Endometrial microvascular endothelial cells (primary cell): ENCODE measurements at regions not wholly inside any gene's neighbourhood (a gene's known extent, or its start where the extent isn't known, plus 50 kb on each side); places are given as distances from the start of the nearest gene placed in this dataset.

Source experiments
- in situ Hi-C: cut with HindIII; loops from 2 replicates; pipeline ENCODE4 v1.10.0; 2017; ENCODE audit warnings: low sequenced_read_pairs, low pct_unique_long_range_greater_than_20kb; ENCODE audit errors: inconsistent ontology term

DNA sequence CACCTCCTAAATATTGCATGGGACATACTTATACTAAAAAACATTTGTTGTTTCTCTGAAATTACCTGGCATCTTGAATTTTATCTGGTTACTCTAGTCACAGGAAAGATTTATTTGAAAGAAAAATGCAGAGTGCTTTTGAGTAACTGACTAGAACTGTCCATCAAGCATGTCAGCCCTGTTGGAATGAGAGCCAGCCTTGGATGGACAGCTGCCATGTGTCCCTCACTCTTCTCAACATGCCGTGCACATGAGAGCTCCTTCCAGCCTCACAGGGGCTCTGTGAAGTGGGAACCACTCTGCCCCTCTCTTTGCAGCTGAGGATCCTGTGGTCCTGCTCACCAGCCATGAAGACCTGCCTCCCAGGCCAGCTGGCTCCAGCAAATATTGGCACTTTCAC, 118.3 kb upstream of the SHH start:
- in situ Hi-C loops, result no loop called here

DNA sequence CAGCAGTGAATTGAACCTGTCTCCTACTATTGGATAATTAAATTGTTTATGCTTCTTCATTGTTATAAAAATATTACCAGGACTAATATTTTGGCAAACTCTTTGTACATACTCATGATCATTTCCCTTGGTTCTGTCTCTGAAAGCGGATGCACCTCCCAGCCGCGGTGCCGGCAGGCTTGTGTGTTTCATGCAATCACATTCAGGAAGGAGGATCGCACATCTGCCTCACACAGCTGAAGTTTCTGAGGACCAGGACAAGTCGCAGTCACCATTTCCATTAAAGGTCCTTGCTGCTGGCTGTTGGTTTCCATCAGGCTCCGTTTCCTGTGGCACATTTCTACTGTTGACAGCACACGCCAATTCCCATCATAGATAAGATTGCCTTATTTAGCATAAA, 117.8 kb upstream of the SHH start:
- in situ Hi-C loops, result no loop called here

DNA sequence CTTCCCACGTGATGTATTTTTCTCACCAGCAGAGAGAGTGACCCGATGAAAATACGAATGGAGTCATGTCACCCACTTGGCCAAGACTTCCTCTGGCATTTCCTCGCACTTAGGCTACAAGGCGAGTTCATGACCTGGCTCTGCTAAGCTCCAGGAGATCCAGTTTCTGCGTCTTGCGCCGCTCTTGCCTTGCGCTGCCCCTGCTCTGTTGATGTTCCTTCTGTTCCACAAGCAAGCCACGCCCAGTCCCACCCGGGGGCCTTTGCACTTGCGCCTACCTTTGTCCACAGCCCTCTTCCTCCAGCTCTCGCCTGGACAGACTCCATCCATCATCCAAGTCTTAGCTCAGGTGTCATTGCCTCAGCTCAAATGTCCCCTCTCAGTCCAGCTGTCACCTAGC, 116.3 kb upstream of the SHH start:
- in situ Hi-C loops, result no loop called here

DNA sequence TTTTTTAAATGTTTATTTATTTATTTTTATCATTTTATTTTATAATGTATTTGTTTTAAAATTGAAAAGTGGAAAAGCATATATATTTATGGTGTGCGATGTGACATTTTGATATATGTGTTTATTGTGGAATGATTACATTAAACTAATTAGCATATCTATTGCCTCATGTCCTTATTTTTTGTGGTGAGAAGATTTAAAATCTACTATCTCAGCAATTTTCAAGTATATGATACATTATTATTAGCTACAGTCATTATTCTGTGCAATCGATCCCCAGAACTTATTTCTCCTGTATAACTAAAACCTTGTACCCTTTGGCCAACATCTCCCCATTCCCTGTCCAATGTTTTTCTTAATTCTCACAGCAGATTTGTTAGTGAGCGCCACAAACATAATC, 115.6 kb upstream of the SHH start:
- in situ Hi-C loops, result no loop called here

DNA sequence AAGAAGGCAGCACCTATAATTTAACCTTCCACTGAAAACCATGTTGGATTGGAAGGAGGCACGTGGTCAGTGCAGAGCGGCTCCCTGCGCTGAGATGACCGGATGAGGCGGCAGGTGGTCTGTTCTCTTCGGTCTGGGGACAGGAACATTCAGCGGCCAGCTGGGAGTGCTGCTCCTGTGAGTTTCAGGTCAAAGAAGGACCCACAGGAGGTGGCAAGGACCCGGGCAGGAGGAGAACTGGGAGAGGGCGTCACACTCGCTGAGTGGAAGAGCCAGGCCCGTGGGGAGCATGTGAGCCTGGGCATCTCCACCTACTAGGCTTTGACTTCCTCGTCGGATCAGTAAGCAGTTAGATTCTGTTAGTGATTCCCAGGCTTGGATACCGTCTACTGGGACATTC, 113.4 kb upstream of the SHH start:
- in situ Hi-C loops, result no loop called here

DNA sequence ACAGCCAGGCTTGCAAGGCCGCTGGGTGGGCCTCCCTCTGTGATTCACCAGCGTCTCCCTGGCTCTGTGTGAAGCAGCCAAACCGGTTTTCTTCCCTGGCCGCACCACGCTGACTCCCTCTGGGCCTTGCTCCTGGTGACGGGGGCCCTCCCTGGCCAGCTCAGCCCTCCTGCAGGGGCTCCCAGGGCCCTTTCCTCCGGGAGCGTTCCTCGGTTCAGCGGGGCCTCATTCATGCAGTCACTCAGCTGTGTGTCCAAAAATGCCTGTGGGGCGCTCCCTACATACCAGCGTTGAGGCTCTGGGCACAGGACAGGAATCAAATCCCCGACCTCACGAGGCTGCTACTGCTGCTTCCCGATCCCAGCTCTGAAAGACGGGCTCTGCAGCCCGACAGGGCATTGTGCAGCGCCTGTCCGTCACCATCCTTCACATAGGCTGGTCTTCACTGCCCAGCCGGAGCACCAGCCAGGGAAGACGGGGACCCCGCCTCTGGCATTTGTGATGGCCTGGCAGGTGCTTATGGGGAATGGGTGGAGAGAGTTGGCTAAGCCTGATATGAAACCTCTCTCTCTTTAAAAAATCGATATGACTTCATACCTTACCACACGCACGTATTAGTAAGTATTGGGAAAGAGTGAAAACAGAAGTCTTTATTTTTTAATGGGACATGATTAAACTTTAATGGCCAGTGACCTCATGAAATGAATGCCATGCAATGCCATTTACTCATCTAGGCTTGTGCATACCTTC, 110.0 kb upstream of the SHH start:
- in situ Hi-C loops, result no loop called here

DNA sequence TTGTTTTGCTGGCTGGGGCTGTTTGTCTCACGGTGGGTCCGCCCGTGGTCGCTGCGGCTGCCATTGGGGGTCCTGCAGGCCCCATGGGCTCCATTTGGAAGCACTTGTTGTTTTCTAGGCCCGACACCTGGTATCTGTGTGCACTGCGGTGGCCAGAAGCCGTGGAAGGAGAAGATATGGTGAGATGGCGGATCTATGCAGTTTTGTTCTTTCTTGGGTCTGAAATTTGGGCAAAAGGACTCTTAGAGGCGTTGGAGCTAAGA, 109.5 kb upstream of the SHH start:
- in situ Hi-C loops, result no loop called here

DNA sequence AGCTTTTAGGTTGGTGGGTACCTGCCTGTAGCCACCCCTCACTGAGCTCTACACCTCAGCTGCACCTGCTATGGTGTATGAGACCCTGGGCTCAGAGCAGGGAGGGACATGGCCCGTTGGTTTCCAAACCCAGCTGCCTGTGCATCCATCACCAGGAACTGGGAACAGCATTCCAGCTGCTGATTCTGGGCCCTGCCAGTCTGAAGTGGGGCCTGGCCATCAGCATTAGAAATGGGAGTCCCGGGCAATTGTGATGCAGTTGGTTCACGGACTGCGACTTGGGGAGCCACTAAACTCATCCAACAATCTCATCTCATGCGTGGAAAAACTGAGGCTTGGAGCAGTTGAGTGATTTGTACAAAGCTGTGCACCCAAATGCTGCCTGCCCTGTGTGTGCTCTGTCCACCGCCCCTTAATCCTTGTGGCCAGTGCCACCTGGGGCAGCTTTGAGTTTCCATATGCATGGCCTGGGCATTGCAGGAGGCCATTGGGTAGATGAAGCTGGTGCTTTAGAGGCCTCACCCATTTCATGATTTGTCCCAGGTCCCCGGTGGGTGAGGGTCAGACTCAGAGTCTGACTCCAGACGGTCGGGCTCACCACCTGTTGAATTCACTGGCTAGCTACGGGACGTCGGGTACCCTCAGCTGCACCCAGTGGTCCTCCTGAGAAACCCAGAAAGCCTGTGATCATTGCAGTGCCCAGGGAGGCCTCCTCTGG, 109.0 kb upstream of the SHH start:
- in situ Hi-C loops, result no loop called here

DNA sequence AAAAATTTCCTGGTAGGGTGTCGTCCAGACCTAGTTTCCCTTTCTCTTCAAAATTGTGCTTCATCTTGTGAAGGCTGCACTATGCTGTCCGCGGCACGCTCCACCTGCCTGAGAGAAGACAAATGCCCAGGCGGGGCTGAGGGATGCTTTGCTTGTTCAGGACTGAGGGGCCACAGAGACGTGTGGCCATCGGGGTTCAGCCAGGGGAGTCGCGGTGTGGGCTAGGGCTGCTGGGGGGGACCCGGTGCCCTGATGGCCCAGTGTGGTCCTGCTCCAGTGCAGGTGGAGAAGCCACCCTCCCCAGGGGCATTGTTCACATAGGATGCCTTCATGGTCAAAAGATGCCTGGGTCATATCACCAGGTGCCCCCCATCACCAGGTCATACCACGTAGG, 107.8 kb upstream of the SHH start:
- in situ Hi-C loops, result no loop called here

DNA sequence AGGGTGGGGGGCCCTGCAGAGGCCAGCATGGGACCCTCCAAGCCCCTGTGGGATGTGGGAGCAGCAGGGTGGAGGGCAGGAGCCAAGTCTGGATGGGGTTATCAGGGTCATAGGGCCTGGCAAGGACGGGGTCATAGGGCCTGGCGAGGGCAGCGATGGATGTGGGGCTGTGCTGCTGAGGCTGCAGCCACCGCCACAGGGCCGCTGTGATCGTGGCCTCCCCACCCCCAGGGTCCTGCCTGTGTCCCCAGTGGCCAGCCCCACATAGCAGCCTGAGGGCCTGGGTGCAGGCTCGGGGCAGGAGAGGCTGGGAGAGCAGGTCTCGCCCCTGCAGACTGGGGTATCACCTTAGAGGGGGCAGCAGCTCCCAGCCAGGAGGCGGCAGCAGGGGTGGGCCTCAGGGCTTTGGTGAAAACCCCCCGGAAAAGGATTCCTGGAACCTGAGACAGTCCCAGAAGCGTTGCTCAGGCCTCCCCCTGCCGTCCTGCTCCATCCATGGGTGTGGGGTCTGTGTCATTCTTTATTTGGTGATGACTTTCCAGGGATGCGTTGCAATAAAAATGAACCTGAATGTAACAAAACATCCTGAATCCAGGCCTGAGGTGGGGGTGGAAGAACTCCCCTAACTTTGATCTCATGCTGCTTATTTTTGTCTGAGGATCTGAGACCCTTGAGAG, 107.3 kb upstream of the SHH start:
- in situ Hi-C loops, result no loop called here

DNA sequence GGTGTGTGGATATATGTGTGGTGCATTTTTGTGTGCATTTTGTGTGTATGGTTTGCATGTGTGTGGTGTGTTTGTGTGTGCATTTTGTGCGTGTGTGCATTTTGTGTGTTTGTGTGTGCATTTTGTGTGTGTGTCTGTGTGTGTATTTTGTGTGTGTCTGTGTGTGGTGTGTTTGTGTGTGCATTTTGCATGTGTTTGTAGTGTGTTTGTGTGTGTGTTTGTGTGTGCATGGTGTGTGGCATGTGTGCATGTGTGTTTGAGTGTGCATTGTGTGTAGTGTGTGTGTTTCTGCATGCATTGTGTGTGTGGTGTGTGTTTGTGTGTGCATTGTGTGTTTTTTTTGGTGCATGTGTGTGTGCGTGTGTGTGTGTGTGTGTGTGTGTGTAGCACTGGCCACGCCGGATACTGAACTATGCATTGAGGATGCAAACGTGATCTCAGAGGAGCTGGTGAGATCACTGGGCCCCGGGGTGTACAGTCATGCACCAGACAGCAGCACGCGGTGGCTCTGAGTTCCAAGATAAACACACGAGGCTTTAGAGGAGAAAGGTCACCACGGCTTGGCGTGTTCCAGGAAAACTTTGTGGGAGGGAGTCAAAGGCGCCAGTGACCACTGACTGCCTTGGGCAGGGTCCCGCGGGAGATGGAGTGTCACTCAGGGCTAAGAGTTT, 106.6 kb upstream of the SHH start:
- in situ Hi-C loops, result no loop called here

DNA sequence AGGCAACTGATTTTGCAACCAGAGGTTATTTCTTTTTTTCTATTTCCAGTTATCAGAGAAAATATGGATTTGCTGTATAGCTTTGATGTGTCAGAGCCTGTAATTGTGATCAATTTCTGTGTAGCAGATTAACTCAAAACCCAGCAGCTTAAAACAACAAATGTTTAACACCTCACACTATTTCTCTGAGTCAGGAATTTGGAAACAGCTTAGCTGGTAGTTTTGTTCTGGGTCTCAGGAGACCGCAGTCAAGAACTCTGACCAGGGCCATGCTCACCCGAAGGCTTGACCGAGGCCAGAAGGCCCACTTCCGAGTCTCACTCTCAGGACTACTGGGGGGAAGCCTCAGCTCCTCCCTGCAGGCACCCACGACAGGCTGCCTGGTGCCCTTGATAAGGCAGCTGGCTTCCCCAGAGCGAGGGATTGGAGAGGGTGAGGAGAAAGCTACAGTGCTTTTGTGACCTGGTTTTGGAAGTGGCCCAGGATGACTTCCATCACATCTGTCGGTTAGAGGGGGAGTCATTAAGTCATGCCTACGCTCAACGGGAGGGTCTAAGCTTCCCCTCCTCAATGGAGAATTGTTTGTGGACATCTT, 105.7 kb upstream of the SHH start:
- in situ Hi-C loops, result no loop called here

DNA sequence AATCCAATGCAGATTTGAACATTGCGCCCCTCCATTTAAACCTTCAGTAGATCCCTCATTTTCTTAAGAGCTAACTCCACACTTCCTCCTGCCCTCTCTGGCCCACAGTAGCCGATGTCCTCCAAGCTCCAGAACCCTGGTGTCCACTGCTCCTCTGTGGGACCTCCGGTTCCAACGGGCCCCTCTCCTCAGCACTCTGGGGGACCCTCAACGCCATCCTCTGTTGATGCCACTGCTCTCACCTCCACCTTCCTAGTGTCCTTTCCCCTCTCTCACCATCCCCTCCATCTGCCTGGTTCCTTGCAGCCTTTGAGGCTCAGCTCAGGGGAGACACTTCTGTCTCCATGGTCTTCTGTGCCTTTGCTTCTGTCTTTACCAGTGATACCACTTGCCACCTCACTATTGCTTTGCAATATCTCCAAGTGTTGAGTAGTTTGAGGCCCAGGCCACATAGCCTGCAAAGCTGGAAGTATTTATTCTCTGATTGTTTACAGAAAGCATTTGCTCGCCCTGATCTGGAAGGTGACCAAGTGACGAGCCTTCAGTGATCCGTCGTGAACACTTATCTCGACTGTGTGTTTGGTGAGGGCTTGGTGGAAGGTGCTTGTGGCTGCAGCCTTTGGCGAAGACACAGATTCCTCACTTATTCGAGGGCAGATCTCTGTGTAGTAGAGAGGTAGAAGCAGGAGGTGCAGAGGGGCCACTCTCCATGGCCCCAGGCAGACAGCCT, 104.8 kb upstream of the SHH start:
- in situ Hi-C loops, result no loop called here

DNA sequence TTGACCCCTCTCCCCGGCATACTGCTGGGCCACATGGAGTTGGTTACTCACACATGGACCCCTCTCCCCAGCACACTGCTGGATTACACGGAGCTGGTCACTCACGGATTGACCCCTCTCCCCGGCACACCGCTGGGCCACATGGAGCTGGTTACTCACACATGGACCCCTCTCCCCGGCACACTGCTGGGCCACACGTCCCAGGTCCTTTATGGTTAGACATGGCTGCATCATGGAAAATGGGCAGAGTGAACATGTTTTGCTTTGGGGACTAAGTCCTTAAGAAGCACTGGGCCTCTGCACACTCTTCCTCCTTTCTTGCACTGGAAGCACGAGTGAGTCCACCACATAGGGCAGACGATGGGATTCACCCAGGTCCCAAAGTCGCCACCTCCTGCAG, 102.1 kb upstream of the SHH start:
- in situ Hi-C loops, result no loop called here

DNA sequence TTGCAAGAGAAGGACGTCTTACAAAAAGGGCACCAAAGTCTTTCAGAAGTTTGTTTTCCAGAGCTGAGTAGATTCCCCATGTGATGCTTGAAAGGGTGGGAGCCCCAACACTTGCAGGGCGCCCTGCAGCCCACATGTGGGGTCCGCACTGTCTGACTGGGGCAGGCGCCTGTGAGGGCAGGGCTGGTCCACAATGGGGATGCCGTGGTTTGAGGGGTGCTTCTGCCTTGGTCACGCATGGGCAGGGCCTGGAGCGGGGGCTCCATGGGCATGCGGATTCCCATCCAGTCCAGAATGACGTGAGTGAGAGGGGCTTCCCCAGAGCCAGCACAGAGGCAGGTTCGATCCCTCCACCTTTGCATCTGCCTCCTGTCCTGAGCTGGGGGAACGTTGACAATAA, 101.5 kb upstream of the SHH start:
- in situ Hi-C loops, result no loop called here

DNA sequence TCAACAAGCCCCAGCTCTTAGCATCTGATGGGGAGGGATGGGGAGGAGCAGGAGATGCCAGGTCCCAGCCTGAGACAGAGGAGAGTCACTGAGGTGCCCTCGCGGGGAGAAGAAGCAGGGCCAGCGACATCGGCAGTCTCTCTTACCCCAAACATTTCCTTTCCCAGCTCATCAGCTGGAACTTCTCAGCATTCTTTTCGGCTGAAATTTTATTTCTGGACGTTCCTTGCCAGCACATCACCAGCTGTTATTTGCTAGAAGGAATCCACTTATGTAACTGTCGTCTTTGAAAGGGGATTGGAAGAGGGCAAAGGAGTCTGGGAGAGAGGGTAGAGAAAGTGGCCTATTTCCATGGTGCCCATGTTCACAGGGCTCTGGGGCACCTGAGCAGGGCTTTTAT, 101.0 kb upstream of the SHH start:
- in situ Hi-C loops, result no loop called here

DNA sequence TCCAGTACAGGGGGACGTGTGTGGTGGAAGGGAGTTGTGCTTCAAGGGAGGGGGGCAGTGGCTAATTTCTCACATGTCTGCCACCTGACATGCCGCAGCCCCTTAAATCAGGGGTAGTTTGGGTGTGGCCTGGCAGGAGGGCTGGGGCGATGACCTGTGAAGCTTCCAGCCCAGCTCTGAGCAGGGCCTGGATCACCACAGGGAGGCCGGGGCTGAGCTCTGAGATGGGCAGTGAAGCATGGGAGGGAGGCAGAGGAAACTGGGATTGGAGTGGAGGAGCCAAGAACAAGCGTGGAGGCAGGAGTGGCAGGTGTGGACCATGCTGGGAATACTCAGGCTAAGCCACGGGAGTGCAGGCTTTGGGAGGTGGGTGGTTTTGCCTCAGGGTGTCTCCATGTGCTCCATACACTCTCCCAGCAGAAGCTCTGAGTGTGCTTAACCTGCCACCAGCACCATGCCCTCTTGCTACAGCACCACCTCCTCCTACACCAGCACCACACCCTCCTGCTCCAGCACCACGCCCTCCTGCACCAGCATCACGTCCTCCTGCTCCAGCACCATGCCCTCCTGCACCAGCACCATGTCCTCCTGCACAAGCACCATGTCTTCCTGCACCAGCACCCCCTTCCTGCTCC, 99.3 kb upstream of the SHH start:
- in situ Hi-C loops, result no loop called here

DNA sequence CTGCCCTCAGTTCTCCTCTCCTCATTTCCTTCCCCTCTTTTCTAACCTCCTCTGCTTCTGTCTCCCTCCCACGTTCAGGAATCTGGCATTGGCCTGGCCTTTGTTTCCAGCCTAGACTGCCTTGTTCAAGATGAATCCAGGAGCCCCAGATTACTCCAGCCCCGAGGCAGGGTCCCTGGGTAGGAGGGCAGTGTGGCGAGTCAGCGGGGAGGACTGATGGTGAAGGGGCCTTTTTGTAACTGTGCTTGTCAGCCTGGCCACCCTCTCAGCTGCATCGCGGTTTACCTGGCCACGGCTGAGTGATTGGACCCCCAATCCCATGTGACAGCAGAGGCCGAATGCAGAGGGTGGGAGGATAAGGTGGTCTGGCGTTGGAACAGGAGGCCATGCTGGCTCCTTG, 96.1 kb upstream of the SHH start:
- in situ Hi-C loops, result no loop called here
